Mammary epithelial cell (primary cell): ENCODE measurements at regions not wholly inside any gene's neighbourhood (a gene's known extent, or its start where the extent isn't known, plus 50 kb on each side); places are given as distances from the start of the nearest gene placed in this dataset.

Experiments used
- CTCF ChIP-seq, 2 donors: IDR thresholded peaks in 1 of 2; conservative IDR thresholded peaks in 1 of 2; 2 replicates each; pipeline ENCODE4 v1.5.1; 2011 to 2012; ENCODE audit warnings: inconsistent platforms in 2 of 2, low read length in 2 of 2, mild to moderate bottlenecking in 2 of 2, control low read depth in 1 of 2, low read depth in 1 of 2; ENCODE audit not compliant: insufficient read depth in 1 of 2; ENCODE audit errors: extremely low read depth in 1 of 2
- EZH2 ChIP-seq: IDR thresholded peaks from 2 replicates; pipeline ENCODE4 v1.6.1; 2012; ENCODE audit warnings: low read length, inconsistent platforms, borderline replicate concordance

- TF ChIP-seq CTCF (conservative IDR thresholded peaks at IDR 0.05 in 1 of 2, IDR thresholded peaks at IDR 0.05 in 1 of 2; ENCODE audit: extremely low read depth in 1 of 2, insufficient read depth in 1 of 2, low read depth in 1 of 2, low read length in 2 of 2) = no peak
- no peak for TF ChIP-seq EZH2
These were observed 52.1 kb upstream of the LYRM9 start for GRCh38 chr17:27945333-27945616.
